ENCODE measurements at regions not wholly inside any gene's neighbourhood (a gene's known extent, or its start where the extent isn't known, plus 50 kb on each side); places are given as distances from the start of the nearest gene placed in this dataset.
"Not testable (repeated sequence)": the region's sequence is repeated elsewhere in the genome, so short reads cannot be mapped to it uniquely, and the experiment has no call there.

DNA sequence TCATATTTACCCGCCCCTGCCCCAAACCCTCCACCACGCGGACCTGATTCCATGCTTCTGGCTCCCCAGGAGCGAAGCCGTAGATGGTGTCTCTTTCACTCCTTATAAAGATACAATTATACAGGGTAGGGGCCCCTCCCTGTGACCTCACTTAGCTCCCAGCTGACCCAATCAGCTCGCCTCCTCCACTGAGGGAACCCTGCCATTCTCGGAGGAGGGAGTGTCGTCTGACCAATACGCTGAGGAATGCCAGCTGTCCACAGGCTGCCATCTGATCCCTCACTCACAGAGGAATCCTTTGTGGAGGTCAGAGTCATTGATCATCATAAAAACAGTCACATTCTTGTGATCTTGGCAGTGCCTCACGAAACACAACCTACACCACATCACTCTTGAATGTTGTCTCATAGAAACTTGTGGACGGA lies 67.5 kb upstream of the INSIG1 start:
- DNase-seq = peak; percentile 99

DNA sequence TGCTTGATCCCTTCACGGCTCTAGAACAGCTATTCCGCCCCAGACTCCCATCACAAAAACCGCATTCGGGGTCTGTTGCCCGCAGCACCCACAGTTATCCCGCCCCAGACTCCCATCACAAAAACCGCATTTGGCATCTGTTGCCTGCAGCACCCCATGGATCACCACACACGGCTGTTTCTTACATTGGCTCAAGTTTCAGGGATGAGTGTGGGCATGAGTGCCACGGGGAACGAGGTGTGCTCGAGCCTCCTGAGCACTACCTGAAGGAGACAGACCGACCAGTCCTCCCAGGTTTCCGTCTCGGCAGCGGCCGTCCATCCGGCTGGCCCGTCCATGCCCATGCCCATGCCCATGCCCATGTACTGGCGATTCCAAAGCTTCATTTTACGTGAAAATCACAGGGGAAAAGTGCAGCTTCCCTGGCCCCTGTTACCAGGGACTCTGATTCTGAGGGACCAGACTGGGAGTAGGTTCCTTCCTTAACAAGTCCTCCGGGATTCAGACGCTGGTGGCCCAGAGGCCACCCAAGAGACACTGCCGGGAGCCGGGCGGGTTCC lies 66.4 kb upstream of the INSIG1 start:
- DNase-seq = no peak

DNA sequence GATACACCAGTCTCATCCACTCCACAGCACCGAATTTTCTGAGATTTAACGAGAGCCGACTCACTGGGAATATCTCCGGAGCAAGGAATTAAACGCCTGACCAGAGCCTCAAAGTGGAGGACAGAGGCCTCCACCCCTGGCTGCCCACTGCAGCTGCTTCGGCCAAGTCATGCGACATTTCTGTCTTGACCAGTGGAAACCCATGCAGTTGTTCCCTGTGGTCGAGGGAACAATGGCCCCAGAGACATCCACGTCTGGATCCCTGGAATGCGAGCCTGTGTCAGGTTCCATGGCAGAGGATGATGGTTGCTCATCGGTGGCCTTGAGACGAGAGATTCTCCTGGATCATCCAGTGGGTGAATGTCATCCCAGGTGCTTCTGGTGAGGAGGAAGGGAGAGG lies 65.7 kb upstream of the INSIG1 start:
- no peak for DNase-seq

DNA sequence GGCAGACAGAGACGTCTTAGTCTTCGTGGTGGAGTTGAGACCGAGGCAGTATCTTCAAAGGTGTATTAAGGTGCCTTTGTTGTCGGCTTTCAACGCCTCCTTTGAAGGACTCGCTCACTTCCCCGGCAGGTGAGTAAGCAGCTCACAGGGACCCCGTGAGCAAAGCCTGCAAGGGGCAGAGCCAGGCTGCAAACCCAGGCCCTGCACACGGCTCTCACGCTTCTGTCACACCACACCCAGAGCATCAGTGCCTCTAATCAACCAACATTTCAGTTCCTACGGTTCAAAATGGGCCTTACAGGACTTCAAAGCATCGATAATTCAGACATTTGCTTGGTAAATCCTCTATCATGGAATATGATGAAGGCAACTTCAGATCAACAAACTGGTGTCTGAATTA lies 64.8 kb upstream of the INSIG1 start:
- DNase-seq = no peak

DNA sequence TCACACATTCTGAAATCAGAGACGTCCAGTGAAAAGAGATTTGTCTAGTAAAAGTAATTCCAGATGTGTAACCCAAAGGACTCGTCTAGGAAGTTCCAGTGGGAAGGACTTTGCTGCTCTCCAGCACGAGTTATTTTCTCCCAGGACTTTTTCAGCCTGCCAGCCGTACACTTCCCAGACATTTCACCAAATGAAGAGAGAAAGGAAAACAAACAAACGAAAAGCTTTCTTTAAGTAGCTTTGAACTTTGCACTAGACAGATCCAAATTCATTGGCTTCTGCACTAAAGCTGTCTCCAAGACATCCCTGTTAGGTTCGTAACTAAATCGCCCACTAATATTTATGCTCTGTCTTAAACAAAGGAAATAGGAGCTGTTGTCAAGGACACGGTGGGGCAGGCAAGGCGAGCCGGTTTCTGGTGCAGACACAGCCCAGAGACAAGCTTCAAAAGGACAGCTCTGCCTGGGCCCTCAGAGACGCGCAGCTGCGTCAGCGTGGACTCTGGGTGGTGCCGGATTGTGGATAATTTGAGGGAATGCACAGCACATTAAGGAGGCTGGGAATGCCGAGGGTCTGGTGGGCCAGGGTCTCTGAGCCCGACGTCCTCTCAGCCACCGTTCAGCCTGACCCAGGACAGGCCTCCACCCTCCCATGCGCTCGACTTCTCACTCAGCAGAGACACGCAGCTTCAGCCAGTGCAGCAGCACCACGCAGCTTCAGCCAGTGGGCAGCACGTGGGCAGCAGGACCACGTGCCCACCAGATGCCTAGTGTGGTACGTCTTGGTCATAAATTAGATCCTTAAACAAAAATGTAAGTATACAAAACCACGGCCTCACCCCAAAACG lies 64.1 kb upstream of the INSIG1 start:
- no peak for DNase-seq

DNA sequence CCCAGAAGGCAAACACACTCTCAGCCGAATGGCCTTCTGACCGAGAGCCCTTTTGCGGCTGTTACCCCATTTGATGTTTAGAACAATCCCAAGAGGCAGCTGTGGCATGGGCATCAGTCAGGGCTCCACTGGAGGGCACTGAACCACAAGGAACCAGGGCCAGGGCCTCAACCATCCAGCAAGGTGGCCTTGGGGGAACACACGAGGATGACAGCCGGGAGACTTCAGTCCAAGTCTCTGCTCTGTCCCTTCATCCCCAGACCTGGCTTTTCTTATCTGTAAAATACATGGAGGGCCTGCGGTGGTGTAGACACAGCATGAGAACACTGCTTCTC lies 63.6 kb upstream of the INSIG1 start:
- no peak for DNase-seq

DNA sequence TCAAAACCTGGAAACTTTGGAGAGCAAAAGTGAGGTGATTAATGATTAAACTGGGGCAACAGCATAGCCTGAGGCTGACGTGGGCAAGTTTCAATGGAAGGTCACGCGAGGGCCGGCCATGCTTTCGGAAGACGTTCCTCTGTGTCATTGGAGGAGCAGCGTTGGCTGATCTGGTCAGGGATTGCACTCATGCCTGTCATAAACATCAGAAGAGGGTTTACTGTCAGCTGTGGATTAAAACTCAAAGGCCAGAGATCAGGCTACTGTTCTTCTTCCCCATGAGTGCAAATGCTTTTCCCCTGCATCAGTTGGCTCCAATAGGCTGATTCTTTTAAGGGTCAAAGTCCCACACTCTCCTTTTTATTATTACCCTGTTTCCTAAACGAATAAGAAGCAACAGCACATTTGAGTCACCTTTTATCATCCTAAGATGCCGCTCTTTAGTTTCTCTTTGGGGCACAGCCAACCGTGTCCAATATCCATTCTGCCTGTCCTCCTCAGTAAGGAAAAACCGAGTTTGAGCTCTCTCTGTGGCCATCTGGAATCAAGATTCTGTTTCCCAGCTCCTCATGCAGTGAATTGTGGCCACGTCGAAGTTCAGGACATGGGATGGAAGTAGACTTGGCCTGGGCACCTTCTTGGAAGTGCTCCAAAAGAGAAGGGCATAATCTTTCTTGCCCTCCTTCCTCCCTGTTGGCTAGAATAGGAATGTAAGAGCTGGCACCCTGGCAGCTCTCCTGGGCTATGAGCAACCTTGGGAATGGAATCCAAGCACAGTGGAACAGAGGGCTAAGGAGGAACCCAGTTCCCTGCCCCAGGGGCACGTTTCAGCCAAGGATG lies 62.5 kb upstream of the INSIG1 start:
- DNase-seq = no peak

DNA sequence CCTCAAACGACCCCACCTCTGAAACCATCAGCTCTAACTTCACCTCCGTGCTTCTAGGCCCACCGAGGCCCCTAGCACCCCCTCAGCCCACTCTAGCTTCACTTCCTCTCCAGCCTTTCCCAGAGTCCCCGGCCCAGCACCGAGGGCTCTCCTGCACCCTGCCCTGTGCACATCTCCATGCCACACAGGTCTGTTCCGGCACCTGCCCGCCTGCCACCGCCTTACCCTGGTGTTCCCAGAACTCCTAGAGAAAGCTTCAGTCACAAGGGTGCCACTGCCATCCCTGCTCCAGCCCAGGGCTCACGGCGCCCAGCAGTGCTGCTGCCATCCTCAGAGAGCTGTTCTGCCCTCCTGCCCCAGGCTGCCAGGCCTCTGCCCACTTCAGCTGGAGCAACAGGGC lies 61.3 kb upstream of the INSIG1 start:
- DNase-seq = no peak

DNA sequence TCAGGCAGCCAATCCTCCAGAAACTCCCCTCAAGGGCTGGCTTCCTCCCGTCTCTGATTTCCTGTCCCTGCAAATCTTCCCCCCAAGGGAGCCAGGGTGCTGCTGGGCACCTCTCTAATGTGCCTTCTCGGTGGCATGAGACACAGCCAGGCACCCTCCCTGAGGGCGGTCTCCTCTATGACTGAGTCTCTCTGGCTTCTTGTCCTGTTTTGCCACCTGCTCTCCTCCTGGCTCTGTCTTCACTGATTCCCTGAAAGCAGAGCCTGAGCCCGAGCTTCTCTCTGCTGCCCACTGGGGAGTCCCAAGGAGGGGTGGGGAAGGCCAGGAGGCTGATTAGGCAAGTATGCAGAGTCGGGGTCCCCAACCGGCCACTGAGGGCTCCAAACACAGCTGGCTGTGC lies 60.4 kb upstream of the INSIG1 start:
- DNase-seq = no peak

DNA sequence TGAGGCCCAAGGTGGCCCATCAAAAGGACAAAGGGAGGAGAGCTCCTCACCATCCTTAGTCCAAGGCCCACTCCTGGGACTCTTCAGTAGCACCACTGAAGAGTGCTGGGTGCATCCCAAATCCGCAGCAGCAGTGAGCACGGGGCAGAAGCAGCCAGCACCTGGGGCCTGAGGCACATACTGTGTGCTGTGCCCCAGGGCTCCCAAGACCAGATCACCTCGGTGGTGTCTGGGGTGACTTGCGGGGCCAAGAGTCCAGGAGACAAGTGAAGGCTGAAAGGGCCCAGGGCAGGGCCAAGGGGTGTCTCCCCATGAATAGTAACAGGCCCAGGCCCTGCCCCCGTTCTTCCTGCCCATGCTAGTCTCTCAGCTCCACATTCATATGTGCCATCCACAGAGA lies 59.9 kb upstream of the INSIG1 start:
- DNase-seq = no peak

DNA sequence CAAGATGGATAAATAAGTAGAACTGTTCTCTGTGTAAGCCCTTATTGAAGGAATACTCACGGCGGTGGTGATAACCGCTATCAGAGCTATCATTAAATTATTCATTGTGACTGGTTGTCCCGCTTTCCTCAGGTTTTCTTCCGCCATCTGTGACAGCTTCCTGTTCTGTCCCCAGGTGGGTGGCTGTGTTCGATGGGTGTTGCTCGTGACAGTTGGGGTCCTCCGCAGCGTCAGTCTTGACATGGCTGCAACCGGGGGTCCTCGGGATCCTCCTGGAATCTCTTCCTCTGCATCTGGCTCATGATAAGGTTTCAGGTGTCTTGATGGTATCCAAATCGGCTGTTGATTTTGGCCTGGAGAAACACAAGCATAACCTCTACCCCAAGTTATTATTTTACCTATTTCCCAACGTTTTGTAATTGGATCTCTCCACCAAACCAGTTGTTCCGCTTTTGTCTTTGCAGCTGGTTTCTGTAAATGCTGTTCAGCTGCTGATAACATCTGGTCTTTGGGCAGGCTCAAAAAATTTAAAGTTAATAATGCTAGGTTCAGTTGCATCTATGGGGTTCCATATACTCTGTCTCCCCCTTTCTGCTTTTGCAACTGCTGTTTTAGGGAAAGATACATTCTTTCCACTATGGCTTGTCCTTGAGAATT lies 58.1 kb upstream of the INSIG1 start:
- DNase-seq = not testable (repeated sequence)

DNA sequence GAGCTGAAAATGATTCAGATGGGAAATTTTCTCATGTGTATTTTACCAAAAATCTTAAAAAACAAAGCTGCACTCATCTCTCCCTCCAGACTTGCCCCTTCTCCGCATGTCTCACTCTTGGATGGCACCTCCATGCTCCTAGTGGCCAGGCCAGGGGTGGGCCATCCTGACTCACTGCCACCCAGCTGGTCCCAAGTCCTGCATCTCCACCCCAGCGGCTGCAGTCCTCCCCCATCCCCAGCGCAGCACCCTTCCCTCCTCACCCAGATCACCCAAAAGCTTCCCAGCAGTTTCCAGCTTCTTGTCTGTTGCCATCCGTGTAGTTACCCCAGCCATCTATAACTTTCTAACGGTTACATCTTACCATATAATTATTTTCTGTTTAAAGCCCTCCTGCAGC lies 53.0 kb upstream of the INSIG1 start:
- DNase-seq = no peak

DNA sequence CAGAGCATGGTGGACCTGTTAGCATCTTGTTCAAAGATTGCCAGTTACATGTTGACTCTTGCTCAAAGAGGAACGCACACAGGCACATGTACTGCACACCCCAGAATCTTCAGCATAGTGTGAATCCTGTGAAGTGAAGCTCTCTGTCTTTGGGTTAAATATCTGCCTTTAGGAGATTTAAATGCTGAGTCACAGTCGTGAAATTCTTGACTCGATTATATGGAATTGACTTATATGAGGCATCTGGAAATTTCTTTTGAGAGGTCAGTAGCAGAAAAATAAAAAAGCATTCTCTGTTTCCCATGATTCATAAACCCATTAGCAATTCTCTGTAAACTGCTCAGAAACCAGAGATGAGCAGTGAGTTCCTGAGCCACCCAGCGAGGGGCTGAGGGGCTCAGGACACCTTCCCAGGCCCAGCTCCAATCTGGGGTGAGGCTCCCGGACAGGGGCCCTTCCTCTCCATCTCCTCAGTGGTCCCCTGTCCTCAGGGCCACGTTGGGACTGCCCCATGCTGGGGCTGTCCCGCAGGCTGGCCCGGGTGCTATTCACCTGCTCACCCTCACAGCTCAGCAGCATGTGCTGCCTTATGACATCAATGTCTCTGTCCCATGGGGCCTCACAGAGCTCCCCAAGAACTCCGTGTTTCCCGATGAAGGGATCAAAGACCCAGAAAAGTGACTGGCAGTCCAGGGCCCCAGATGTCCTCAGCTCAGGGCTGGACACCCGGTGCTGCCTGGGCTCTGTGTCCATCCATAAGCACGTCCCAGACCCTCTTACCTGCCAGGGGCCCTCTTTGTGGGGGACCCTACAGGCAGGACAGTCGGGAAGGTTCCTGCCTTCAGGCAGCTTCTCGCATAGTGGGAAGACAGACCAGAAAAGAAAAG lies 50.0 kb upstream of the INSIG1 start:
- peak; percentile 56 for DNase-seq

Data from fibroblast of skin of back (primary cell).